Activated CD8-positive, alpha-beta memory T cell treated with anti-CD3 and anti-CD28 coated beads, Interleukin-2, amount 50 U/mL, for 1 hour (primary cell): ENCODE measurements at regions not wholly inside any gene's neighbourhood (a gene's known extent, or its start where the extent isn't known, plus 50 kb on each side); places are given as distances from the start of the nearest gene placed in this dataset.
"Not testable (repeated sequence)": the region's sequence is repeated elsewhere in the genome, so short reads cannot be mapped to it uniquely, and the experiment has no call there.

Experiments used
- DNase-seq: peaks from one replicate; pipeline ENCODE4 v3.0.0-alpha.2; 2020; ENCODE audit errors: extremely low read depth

- no peak for DNase-seq
Measured at GRCh38 chr4:123638834-123639233, 242.2 kb downstream of the SPRY1 start.

- DNase-seq, result no peak
Measured at GRCh38 chr4:123640271-123640670, 243.7 kb downstream of the SPRY1 start.

- DNase-seq, result no peak
Measured at GRCh38 chr4:123640824-123641223, 244.2 kb downstream of the SPRY1 start.

GRCh38 chr4:123643691-123644090, 247.1 kb downstream of the SPRY1 start:
- DNase-seq, result no peak

GRCh38 chr4:123649250-123649644, 252.7 kb downstream of the SPRY1 start:
- no peak for DNase-seq

- no peak for DNase-seq
Measured at GRCh38 chr4:123649645-123650391, 253.2 kb downstream of the SPRY1 start.

- no peak for DNase-seq
Measured at GRCh38 chr4:123651066-123651465, 254.5 kb downstream of the SPRY1 start.

GRCh38 chr4:123651536-123652180, 255.1 kb downstream of the SPRY1 start:
- DNase-seq, result no peak

- DNase-seq, result no peak
Measured at GRCh38 chr4:123652476-123652875, 255.9 kb downstream of the SPRY1 start.

- DNase-seq, result no peak
Measured at GRCh38 chr4:123653236-123653635, 256.6 kb downstream of the SPRY1 start.

- not testable (repeated sequence) for DNase-seq
Measured at GRCh38 chr4:123656746-123657294, 260.2 kb downstream of the SPRY1 start.

- not testable (repeated sequence) for DNase-seq
Measured at GRCh38 chr4:123657606-123658005, 261.0 kb downstream of the SPRY1 start.

GRCh38 chr4:123659262-123659661, 262.7 kb downstream of the SPRY1 start:
- DNase-seq, result no peak

- no peak for DNase-seq
Measured at GRCh38 chr4:123659730-123660129, 263.1 kb downstream of the SPRY1 start.

- DNase-seq, result no peak
Measured at GRCh38 chr4:123661080-123661737, 264.6 kb downstream of the SPRY1 start.

- no peak for DNase-seq
Measured at GRCh38 chr4:123662827-123663226, 266.2 kb downstream of the SPRY1 start.

- DNase-seq, result no peak
Measured at GRCh38 chr4:123666486-123666885, 269.9 kb downstream of the SPRY1 start.

- DNase-seq, result no peak
Measured at GRCh38 chr4:123667496-123667895, 270.9 kb downstream of the SPRY1 start.

- DNase-seq, result no peak
Measured at GRCh38 chr4:123667991-123668390, 271.4 kb downstream of the SPRY1 start.

- DNase-seq, result no peak
Measured at GRCh38 chr4:123671636-123672404, 275.2 kb downstream of the SPRY1 start.

GRCh38 chr4:123672987-123673386, 276.4 kb downstream of the SPRY1 start:
- DNase-seq, result no peak

- DNase-seq, result no peak
Measured at GRCh38 chr4:123673971-123674370, 277.4 kb downstream of the SPRY1 start.
